ENCODE measurements at regions not wholly inside any gene's neighbourhood (a gene's known extent, or its start where the extent isn't known, plus 50 kb on each side); places are given as distances from the start of the nearest gene placed in this dataset.

GRCh38 chr6:170132011-170132521 is 158.8 kb downstream of the DLL1 start:
- no peak for TF ChIP-seq CTCF (IDR thresholded peaks at IDR 0.05; ENCODE audit: borderline replicate concordance, extremely low read depth, low read length, poor library complexity, severe bottlenecking)
- TF ChIP-seq EZH2 (IDR thresholded peaks at IDR 0.05; ENCODE audit: borderline replicate concordance, low read depth, low read length, severe bottlenecking): no peak

Data from DND-41 (cell line).